Skeletal muscle cell (primary cell): ENCODE measurements at regions not wholly inside any gene's neighbourhood (a gene's known extent, or its start where the extent isn't known, plus 50 kb on each side); places are given as distances from the start of the nearest gene placed in this dataset.

ENCODE experiments used
- DNase-seq: peaks from one replicate; pipeline ENCODE4 v3.0.0-alpha.2; 2010; ENCODE audit warnings: low read depth
- H3K4me3 ChIP-seq: 2 replicates; pipeline ENCODE4 v1.5.1; 2011; ENCODE audit warnings: low read depth, mild to moderate bottlenecking, control low read depth, low read length, moderate library complexity

- no peak overlapping the region for H3K4me3 ChIP-seq
- no peak for DNase-seq
Observed at GRCh38 chr1:4029376-4029775, 129.3 kb upstream of the C1orf174 start.

GRCh38 chr1:4032571-4032970 is 132.5 kb upstream of the C1orf174 start:
- H3K4me3 ChIP-seq, result no peak overlapping the region
- DNase-seq, result no peak

- H3K4me3 ChIP-seq, result no peak overlapping the region
- DNase-seq, result no peak
Observed at GRCh38 chr1:4033129-4033676, 133.1 kb upstream of the C1orf174 start.

- DNase-seq, result no peak
- no peak overlapping the region for H3K4me3 ChIP-seq
Observed at GRCh38 chr1:4033713-4034112, 133.6 kb upstream of the C1orf174 start.

GRCh38 chr1:4034318-4034887 is 134.3 kb upstream of the C1orf174 start:
- H3K4me3 ChIP-seq, result no peak overlapping the region
- DNase-seq, result no peak

- no peak overlapping the region for H3K4me3 ChIP-seq
- DNase-seq, result no peak
Observed at GRCh38 chr1:4044967-4045366, 144.9 kb upstream of the C1orf174 start.

- DNase-seq, result no peak
- no peak overlapping the region for H3K4me3 ChIP-seq
Observed at GRCh38 chr1:4045397-4046010, 145.4 kb upstream of the C1orf174 start.

GRCh38 chr1:4046836-4047461 is 146.9 kb upstream of the C1orf174 start:
- DNase-seq, result no peak
- no peak overlapping the region for H3K4me3 ChIP-seq

- no peak for DNase-seq
- H3K4me3 ChIP-seq, result no peak overlapping the region
Observed at GRCh38 chr1:4047666-4048065, 147.6 kb upstream of the C1orf174 start.

GRCh38 chr1:4048076-4048475 is 148.0 kb upstream of the C1orf174 start:
- DNase-seq, result no peak
- H3K4me3 ChIP-seq, result no peak overlapping the region

- DNase-seq, result no peak
- no peak overlapping the region for H3K4me3 ChIP-seq
Observed at GRCh38 chr1:4048921-4049320, 148.8 kb upstream of the C1orf174 start.

GRCh38 chr1:4050998-4051397 is 150.9 kb upstream of the C1orf174 start:
- no peak overlapping the region for H3K4me3 ChIP-seq
- no peak for DNase-seq

- DNase-seq, result no peak
- H3K4me3 ChIP-seq, result no peak overlapping the region
Observed at GRCh38 chr1:4052657-4053056, 152.6 kb upstream of the C1orf174 start.

GRCh38 chr1:4053160-4053748 is 153.2 kb upstream of the C1orf174 start:
- DNase-seq, result no peak
- no peak overlapping the region for H3K4me3 ChIP-seq

GRCh38 chr1:4053774-4054173 is 153.7 kb upstream of the C1orf174 start:
- DNase-seq, result no peak
- no peak overlapping the region for H3K4me3 ChIP-seq

GRCh38 chr1:4055294-4055967 is 155.4 kb upstream of the C1orf174 start:
- H3K4me3 ChIP-seq, result no peak overlapping the region
- no peak for DNase-seq

GRCh38 chr1:4056422-4056821 is 156.3 kb upstream of the C1orf174 start:
- no peak overlapping the region for H3K4me3 ChIP-seq
- DNase-seq, result no peak

GRCh38 chr1:4056989-4057388 is 156.9 kb upstream of the C1orf174 start:
- DNase-seq, result no peak
- H3K4me3 ChIP-seq, result no peak overlapping the region

GRCh38 chr1:4057603-4058002 is 157.5 kb upstream of the C1orf174 start:
- H3K4me3 ChIP-seq, result no peak overlapping the region
- no peak for DNase-seq

- DNase-seq, result no peak
- H3K4me3 ChIP-seq, result no peak overlapping the region
Observed at GRCh38 chr1:4058122-4058521, 158.1 kb upstream of the C1orf174 start.
